Natural killer cell (primary cell): ENCODE measurements at regions not wholly inside any gene's neighbourhood (a gene's known extent, or its start where the extent isn't known, plus 50 kb on each side); places are given as distances from the start of the nearest gene placed in this dataset.

Source experiments
- ATAC-seq, 3 donors: fragments of 150-1000 bp in 2 of 3; fragments of 200-7000 bp in 1 of 3; cut with Tn5 transposase; 1 replicate in 1 of 3; 2 replicates in 2 of 3; pipeline ENCODE4 v1.10.0; 2021; ENCODE audit warnings: mild to moderate bottlenecking in 2 of 3, moderate library complexity in 2 of 3
- DNase-seq, 2 donors: peaks; one replicate each; pipeline versions ENCODE4 v3.0.0 to v3.0.0-alpha.2; 2013 to 2021; ENCODE audit warnings: mixed read lengths in 1 of 2
- H3K27ac ChIP-seq: one replicate; pipeline ENCODE4 v1.5.1; 2013; ENCODE audit warnings: mild to moderate bottlenecking, low read length
- H3K27me3 ChIP-seq: one replicate; pipeline ENCODE4 v1.6.1; 2013; ENCODE audit warnings: low read length; ENCODE audit not compliant: control insufficient read depth, insufficient read depth
- H3K36me3 ChIP-seq: one replicate; pipeline ENCODE4 v1.6.1; 2013; ENCODE audit warnings: low read length; ENCODE audit not compliant: control insufficient read depth, insufficient read depth
- H3K4me1 ChIP-seq: one replicate; pipeline ENCODE4 v1.6.1; 2013; ENCODE audit warnings: low read length; ENCODE audit not compliant: control insufficient read depth, insufficient read depth
- H3K4me3 ChIP-seq: one replicate; pipeline ENCODE4 v1.5.1; 2013; ENCODE audit warnings: low read length
- H3K9me3 ChIP-seq: one replicate; pipeline ENCODE4 v1.6.1; 2013; ENCODE audit warnings: low read length; ENCODE audit not compliant: control insufficient read depth, insufficient read depth
- H3K27ac Mint-ChIP-seq, 2 donors: one replicate each; pipeline ENCODE4 v1.8.0; 2022; ENCODE audit warnings: mild to moderate bottlenecking in 2 of 2, mixed read lengths in 2 of 2, moderate library complexity in 1 of 2
- H3K27me3 Mint-ChIP-seq, 2 donors: one replicate each; pipeline ENCODE4 v1.8.0; 2022; ENCODE audit warnings: low read depth in 2 of 2, mixed read lengths in 2 of 2
- H3K36me3 Mint-ChIP-seq: one replicate; pipeline ENCODE4 v1.8.0; 2022; ENCODE audit warnings: mixed read lengths
- H3K4me1 Mint-ChIP-seq, 2 donors: one replicate each; pipeline ENCODE4 v1.8.0; 2022; ENCODE audit warnings: mixed read lengths in 2 of 2
- H3K4me3 Mint-ChIP-seq: one replicate; pipeline ENCODE4 v1.8.0; 2022; ENCODE audit warnings: mild to moderate bottlenecking, moderate library complexity, mixed read lengths
- H3K9me3 Mint-ChIP-seq, 2 donors: one replicate each; pipeline ENCODE4 v1.8.0; 2022; ENCODE audit warnings: mixed read lengths in 2 of 2
- WGBS: methylation state at CpG from one replicate; pipeline ENCODE4 v1.1.7; 2013; ENCODE audit warnings: missing lambda C conversion rate; ENCODE audit not compliant: insufficient coverage; 5-methylcytosine and 5-hydroxymethylcytosine counted together
- intact Hi-C: fragments of 100-400 bp; cut with micrococcal nuclease; formaldehyde crosslinking; loops from one replicate; pipeline ENCODE4 v1.14.2; 2022
- TF ChIP-seq, protein P1 (sequence below): fragments of 200-600 bp; IDR thresholded peaks from one replicate; pipeline ENCODE4 v1.8.0; 2022; ENCODE audit warnings: antibody characterized with exemption

DNA sequence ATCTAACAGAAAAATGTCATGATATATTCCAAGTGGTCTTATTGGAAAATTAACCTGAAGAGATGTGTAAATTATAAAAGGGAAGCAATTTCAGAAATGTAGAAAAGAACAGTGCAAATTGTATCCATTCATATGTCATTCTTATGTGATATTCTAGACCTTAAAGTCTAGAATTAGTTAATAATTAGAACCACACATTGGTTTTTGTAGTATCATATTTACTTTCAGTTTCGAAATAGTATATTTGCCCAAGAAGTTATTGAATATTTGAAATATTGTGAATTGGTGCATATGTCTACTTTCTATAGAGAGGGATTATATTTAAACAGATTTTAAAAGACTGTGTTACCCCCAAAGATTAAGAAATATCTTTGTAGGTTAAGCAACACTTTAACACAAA is 1348.6 kb upstream of the ACVR2A start:
- Mint-ChIP-seq H3K27me3 (no peaks in the 10 kb centered on the region), H3K9me3 (peaks cover 6 to 7% of the 10 kb centered on the region in 2 donors), H3K36me3 (no peaks in the 10 kb centered on the region), H3K4me1 (no peaks in the 10 kb centered on the region), H3K4me3 (no peak overlapping the region), H3K27ac (no peak overlapping the region)
- Histone ChIP-seq H3K4me3 (no peak overlapping the region), H3K27ac (no peak overlapping the region), H3K9me3 (no peaks in the 10 kb centered on the region), H3K36me3 (no peaks in the 10 kb centered on the region), H3K4me1 (no peaks in the 10 kb centered on the region), H3K27me3 (no peaks in the 10 kb centered on the region)
- ATAC-seq (no peak), DNase-seq (no peak)
- no CpG with 5 or more reads among the region's 1 CpG for WGBS
- TF ChIP-seq, protein P1, sequence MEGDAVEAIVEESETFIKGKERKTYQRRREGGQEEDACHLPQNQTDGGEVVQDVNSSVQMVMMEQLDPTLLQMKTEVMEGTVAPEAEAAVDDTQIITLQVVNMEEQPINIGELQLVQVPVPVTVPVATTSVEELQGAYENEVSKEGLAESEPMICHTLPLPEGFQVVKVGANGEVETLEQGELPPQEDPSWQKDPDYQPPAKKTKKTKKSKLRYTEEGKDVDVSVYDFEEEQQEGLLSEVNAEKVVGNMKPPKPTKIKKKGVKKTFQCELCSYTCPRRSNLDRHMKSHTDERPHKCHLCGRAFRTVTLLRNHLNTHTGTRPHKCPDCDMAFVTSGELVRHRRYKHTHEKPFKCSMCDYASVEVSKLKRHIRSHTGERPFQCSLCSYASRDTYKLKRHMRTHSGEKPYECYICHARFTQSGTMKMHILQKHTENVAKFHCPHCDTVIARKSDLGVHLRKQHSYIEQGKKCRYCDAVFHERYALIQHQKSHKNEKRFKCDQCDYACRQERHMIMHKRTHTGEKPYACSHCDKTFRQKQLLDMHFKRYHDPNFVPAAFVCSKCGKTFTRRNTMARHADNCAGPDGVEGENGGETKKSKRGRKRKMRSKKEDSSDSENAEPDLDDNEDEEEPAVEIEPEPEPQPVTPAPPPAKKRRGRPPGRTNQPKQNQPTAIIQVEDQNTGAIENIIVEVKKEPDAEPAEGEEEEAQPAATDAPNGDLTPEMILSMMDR = no peak
- intact Hi-C loops = no loop called here

DNA sequence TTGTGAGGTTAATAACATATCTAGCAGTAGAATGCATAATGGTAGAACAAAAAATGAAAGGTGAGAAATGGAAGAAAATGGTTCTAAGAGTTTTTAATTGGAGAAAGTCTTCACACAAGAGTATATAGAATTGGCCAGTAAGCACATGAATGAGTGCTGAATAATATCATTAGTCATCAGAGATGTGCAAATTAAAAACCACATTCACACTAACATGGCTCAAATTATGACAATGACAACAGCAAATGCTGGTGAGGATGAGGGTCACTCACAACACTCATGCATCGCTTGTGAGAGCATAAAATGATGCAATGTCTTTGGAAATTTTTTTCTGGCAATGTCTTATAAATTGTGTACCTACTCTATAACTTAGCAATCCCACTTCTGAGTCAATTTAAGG is 1355.4 kb upstream of the ACVR2A start:
- Histone ChIP-seq H3K9me3 (no peaks in the 10 kb centered on the region), H3K27me3 (no peaks in the 10 kb centered on the region), H3K4me1 (no peaks in the 10 kb centered on the region), H3K4me3 (no peak overlapping the region), H3K36me3 (no peaks in the 10 kb centered on the region), H3K27ac (no peak overlapping the region)
- WGBS = 100% methylated on average over 1 of the region's 1 CpG
- intact Hi-C loops = no loop called here
- Mint-ChIP-seq H3K27ac (no peak overlapping the region), H3K27me3 (no peaks in the 10 kb centered on the region), H3K4me3 (no peak overlapping the region), H3K36me3 (no peaks in the 10 kb centered on the region), H3K9me3 (peaks cover 4 to 9% of the 10 kb centered on the region in 2 donors), H3K4me1 (no peaks in the 10 kb centered on the region)
- no peak for DNase-seq
- no peak for ATAC-seq
- TF ChIP-seq, protein P1 = no peak

DNA sequence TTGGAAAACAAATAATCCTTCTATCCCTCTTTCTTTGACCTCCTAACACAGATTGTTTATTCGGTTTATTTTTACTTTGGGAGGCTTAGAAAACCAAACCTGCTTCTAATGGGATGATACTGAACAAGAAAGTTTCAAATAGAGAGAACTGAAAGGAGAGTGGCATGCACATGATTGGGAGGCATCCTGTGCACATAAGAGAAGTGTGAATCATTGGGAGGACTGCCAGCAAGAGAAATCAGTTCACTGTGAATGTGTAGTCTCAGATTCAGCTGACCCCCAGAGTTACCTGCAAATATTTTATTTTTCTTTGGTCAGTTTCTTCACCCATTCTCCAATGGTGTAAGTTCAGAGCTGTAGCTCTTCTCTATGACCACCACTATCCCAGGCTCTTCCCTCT is 1363.2 kb upstream of the ACVR2A start:
- H3K4me3 ChIP-seq = no peak overlapping the region
- Mint-ChIP-seq H3K27ac (no peak overlapping the region), H3K4me1 (no peaks in the 10 kb centered on the region), H3K9me3 (peaks cover 4 to 9% of the 10 kb centered on the region in 2 donors), H3K36me3 (no peaks in the 10 kb centered on the region), H3K27me3 (no peaks in the 10 kb centered on the region), H3K4me3 (no peak overlapping the region)
- intact Hi-C loops = no loop called here
- ATAC-seq (no peak), DNase-seq (no peak)
- no peaks in the 10 kb centered on the region for H3K4me1 ChIP-seq
- no peaks in the 10 kb centered on the region for H3K36me3 ChIP-seq
- no peaks in the 10 kb centered on the region for H3K9me3 ChIP-seq
- TF ChIP-seq, protein P1 = no peak
- WGBS = no CpG with 5 or more reads among the region's 1 CpG
- H3K27me3 ChIP-seq = no peaks in the 10 kb centered on the region
- no peak overlapping the region for H3K27ac ChIP-seq

DNA sequence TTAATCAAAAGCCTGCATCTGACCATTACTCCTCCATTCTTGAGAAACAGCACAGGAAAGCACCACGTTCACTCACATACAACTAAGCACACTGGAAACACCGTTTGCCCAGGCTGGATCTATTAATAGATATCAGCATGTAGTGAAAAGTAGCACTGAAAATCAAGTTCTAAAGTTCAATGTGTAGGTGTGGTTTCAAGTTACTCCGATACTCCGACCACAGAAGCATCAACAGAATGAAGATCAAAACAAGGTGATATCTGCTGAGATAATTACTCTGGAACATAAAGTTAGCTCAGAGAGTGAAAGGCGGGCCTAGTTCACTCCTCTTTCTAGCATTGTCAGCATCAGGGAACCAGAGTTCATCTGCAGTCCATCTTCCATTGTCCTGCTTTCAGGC is 1367.4 kb upstream of the ACVR2A start:
- Histone ChIP-seq H3K27me3 (no peaks in the 10 kb centered on the region), H3K4me3 (no peak overlapping the region), H3K27ac (no peak overlapping the region), H3K4me1 (no peaks in the 10 kb centered on the region), H3K9me3 (no peaks in the 10 kb centered on the region), H3K36me3 (no peaks in the 10 kb centered on the region)
- no peak overlapping the region for H3K4me3 Mint-ChIP-seq
- ATAC-seq = no peak
- intact Hi-C loops = no loop called here
- TF ChIP-seq, protein P1 = no peak
- H3K27ac Mint-ChIP-seq = no peak overlapping the region
- no peaks in the 10 kb centered on the region for H3K27me3 Mint-ChIP-seq
- peaks cover 4 to 9% of the 10 kb centered on the region in 2 donors for H3K9me3 Mint-ChIP-seq
- DNase-seq = no peak
- 81% methylated on average over 5 of the region's 5 CpGs for WGBS
- no peaks in the 10 kb centered on the region for H3K36me3 Mint-ChIP-seq
- no peaks in the 10 kb centered on the region for H3K4me1 Mint-ChIP-seq
